ENCODE measurements at regions not wholly inside any gene's neighbourhood (a gene's known extent, or its start where the extent isn't known, plus 50 kb on each side); places are given as distances from the start of the nearest gene placed in this dataset.
"Not testable (repeated sequence)": the region's sequence is repeated elsewhere in the genome, so short reads cannot be mapped to it uniquely, and the experiment has no call there.

GRCh38 chr5:62243046-62243445 lies 63.0 kb upstream of the KIF2A start:
- DNase-seq (ENCODE audit: extremely low read depth in 1 of 11, low read depth in 9 of 11, low spot score in 4 of 11), result not testable (repeated sequence)

- DNase-seq (ENCODE audit: extremely low read depth in 1 of 11, low read depth in 9 of 11, low spot score in 4 of 11), result not testable (repeated sequence)
These were observed 57.8 kb upstream of the KIF2A start for GRCh38 chr5:62248192-62248591.

- DNase-seq (ENCODE audit: extremely low read depth in 1 of 11, low read depth in 9 of 11, low spot score in 4 of 11), result not testable (repeated sequence)
These were observed 55.9 kb upstream of the KIF2A start for GRCh38 chr5:62250085-62250484.

- DNase-seq (ENCODE audit: extremely low read depth in 1 of 11, low read depth in 9 of 11, low spot score in 4 of 11), result not testable (repeated sequence)
These were observed 55.1 kb upstream of the KIF2A start for GRCh38 chr5:62250919-62251318.

GRCh38 chr5:62252519-62252918 lies 53.5 kb upstream of the KIF2A start:
- DNase-seq (ENCODE audit: extremely low read depth in 1 of 11, low read depth in 9 of 11, low spot score in 4 of 11), result not testable (repeated sequence)

GRCh38 chr5:62255551-62255950 lies 50.5 kb upstream of the KIF2A start:
- not testable (repeated sequence) for DNase-seq (ENCODE audit: extremely low read depth in 1 of 11, low read depth in 9 of 11, low spot score in 4 of 11)

- DNase-seq (ENCODE audit: extremely low read depth in 1 of 11, low read depth in 9 of 11, low spot score in 4 of 11), result peak in 3 of 11 donors; percentile 28 to 39 (median 35)
These were observed 49.6 kb upstream of the KIF2A start for GRCh38 chr5:62256161-62257019.

Data from renal cortex interstitium (tissue), 11 donors.